ENCODE measurements at regions not wholly inside any gene's neighbourhood (a gene's known extent, or its start where the extent isn't known, plus 50 kb on each side); places are given as distances from the start of the nearest gene placed in this dataset.

DNA sequence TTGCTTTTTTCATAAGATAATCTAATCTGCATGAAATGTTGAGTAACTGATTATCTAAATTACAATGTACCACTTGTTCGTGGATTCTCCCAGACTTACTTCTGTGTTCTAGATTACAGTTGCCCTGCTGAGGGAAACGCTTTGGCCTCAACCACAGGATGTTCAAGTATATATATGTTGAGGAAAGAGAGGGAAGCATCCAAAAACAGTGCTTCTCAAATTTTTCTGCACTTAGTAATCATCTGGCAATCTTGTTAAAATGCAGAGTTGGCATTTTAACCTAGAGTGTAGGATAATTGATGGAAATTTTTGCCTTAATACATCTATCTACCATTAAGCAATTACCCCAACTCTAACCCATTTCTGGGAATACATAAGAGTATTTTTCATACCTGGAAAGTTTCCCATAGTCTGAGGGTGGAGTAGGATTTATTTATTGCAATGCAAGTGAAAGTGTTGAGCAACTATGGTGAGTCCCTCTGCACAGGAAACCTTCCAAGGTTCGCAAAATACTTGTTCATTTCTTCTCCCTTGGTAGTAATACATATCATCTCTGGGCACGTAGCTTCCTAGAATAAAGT, 59.6 kb upstream of the C1GALT1 start:
- no peak for DNase-seq

DNA sequence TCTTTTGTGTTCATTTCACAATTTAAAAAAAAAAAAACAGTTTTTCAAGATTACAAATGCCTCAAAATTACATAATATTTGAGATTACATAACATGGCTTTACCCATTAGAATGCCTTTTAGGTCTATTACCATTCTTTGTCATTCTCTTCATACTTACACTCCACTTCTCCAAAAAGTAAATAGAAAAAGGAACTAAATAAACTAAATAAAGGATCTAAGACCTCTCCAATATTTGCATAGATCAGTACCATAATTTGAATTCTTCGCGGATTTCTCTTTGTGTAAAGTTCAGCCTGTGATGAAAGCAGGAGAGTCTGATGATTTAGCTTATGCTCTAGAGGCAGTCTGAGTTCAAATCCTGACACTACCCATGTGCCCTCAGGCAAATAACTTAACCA, 56.4 kb upstream of the C1GALT1 start:
- no peak for DNase-seq

DNA sequence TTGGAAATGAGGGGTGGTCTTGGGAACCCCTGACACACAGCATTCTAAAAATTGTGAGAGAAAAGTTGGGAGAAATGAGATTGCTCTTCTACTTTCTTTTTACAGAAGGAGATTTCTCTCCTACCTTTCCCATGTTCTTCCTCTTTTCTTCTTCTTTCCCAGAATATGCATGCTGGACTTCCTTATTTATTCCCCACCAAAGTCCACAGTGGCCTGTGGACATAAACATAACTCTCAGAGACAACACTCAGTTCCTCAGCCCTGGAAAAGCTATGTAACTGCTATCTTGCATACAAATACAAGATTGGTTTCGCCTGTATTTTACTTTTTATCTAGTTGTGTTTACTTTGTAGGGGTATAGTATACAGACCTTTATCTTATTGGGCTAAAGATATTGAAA, 54.6 kb upstream of the C1GALT1 start:
- DNase-seq = no peak

DNA sequence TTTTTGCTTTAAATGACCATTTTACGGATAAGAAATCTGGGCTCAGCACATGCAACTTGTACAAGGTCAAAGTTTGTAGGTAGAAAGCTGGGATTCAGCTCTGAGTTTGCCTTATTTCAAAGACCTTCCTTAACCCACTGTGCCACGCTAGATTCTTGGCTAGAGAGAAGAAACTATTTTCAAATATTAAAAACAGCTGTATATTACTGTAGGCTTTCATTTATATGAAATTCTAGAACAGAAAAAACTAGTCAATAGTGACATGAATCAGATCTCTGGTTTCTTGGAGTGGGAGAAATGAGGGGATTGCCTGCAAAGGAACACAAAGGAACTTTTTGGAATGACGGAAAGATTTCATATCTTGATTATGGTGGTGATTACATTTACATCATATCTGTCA, 53.0 kb upstream of the C1GALT1 start:
- DNase-seq = no peak

DNA sequence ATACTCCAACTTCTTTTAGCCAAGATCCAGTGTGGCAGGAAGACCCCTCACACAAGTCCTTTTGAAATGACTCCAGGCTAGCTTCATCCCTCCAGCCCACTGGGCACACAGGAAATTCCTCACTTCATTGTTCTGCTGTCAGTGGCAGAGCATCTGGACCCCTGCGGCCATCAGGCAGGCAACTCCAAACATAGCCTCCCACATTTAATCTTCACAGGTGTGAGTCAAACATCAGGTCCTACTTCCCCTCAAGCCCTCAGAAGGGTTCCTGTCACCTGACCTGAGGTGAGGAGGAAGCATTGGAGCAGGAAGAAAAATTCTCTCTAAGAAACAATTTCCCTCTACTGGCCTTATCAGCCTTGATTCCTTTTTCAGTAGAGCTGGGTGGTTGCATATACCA, 51.1 kb upstream of the C1GALT1 start:
- no peak for DNase-seq
